SW 1271 (cell line): ENCODE measurements at regions not wholly inside any gene's neighbourhood (a gene's known extent, or its start where the extent isn't known, plus 50 kb on each side); places are given as distances from the start of the nearest gene placed in this dataset.
"Not testable (repeated sequence)": the region's sequence is repeated elsewhere in the genome, so short reads cannot be mapped to it uniquely, and the experiment has no call there.

Experiments
- DNase-seq, 2 experiments: peaks; one replicate each; lab custom pipeline; 2025; lab: John Stamatoyannopoulos, UW

DNA sequence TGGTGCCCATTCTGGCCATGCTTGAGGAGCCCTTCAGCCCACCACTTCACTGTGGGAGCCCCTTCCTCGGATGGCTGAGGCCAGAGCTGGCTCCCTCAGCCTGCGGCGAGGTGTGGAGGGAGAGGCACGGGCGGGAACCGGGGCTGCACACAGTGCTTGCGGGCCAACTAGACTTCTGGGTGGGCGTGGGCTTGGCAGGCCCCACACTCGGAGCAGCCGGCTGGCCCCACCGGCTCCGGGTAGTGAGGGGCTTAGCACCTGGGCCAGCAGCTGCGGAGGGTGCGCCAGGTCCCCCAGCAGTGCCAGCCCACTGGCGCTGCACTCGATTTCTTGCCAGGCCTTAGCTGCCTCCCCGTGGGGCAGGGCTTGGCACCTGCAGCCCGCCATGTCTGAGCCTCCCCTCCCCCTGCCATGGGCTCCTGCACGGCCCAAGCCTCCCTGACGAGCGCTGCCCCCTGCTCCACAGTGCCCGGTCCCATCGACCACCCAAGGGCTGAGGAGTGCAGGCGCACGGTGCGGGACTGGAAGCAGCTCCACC, 554.2 kb downstream of the GABRG2 start:
- DNase-seq = not testable (repeated sequence)

DNA sequence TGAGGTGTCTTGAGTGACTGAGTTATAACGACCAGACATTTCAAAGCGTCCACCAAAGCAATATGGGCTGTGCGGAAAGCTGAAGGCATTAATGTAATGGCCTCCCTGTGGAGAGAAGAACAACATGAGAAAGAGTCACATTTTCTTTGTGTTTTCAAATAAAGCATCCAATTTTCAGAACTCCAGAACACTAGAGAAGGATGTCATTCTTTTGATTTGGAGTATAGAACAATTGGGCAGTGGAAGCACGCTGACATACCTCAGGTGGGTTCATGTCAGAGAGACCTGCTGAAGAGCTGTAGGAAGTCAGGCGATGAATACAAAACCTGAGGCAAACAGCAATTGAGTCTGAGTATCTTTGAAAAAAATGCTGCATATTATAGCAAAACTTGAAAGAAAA, 556.5 kb downstream of the GABRG2 start:
- DNase-seq = no peak

DNA sequence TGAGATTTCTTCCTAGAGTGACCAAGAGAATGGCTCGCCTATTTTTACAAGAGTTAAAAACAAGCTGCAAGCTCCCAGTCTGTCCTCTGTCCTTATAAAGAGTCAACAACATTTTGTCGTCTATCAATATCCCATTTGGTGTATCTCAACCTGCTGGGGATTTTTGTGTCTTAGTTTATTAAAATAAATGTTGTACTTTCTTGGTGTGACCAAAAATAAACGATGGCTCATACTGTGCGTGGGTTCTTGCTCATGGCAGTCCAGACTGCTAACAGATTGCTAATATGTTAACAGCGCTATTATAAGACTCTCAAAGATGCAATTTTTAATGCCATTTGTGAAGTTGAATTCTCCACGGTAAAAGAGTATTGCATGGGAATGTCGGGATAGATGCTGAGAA, 569.9 kb downstream of the GABRG2 start:
- DNase-seq = no peak

DNA sequence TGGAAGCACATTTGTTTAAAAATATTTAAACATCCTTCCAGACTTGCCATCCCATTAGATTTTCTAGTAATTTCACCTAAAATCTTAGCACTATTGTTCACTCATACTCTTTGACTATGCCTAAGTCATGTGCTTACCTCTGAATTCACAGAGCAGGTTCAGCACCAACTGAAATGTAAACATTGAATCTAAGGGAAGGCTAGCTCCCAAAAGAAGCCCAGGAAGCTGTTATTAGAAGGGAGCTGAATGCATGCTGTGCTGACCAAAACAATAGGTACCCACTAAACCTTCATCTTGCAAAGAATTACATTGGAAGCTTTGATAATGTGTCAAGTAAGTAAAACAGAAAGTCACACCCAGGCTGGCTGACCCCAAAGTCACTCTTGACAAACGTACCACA, 571.3 kb downstream of the GABRG2 start:
- no peak for DNase-seq

DNA sequence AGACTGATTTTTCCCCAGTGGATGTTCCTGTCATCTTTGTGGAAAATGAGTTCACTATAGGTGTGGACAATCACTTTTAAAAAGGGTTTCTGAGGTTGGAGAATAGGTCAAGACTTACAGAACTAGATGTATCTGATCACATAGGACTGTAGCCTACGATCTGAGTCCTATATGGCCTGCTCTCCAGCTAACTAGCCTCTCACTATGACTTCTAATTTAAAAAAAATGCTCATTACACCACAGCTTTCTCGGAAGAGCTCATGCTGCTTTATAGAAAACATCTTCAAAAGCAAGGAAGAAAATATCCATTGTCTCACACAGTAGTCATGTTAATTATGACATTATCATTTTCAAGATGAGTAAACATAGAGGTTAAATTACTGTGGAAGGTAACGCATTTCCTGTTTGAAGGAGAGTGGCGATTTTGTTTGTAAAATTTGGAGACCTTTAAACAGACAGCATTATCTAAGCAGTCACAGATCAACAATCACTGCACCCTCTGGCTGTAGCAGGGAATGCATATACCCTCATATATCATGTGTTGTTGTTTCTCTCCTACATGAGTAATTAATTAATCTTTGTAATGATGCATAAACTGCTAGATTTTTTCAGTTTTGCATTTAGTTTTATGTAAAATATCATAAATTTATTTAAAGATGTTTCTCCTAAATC, 573.7 kb downstream of the GABRG2 start:
- DNase-seq = no peak

DNA sequence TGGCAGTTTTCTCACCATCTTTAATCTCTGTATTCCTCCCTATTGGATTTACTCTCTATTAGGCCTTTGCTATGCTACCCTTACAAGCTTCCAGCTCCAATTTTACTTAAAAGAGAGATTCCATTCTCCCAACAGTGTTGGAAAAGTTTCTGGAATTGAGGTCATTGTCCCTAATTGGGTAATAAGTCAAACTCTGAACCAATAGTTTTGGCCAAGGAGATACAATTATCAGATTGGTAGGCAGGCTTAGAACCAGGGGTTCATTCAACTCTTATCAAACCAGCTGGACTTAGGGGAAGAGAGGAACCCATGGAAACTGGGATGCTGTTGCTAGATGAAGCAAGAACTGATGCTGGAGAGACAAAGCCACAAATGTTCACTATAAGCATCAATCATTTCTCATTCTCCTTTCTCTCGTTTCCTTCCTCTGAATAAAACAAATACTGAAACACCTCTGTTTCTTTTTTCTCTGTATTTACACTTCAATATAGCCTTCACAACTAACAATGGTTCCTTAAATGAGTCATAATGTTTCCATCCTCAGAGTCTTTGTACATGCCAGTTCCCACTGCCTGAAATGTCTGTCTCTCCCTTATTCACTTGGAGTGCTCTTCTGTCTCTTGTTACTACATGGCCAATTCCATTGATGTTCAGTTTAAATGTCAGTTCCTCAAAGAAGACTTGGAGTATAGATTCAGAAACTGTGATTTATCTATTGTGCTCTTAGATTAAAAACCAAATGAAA, 587.3 kb downstream of the GABRG2 start:
- no peak for DNase-seq

DNA sequence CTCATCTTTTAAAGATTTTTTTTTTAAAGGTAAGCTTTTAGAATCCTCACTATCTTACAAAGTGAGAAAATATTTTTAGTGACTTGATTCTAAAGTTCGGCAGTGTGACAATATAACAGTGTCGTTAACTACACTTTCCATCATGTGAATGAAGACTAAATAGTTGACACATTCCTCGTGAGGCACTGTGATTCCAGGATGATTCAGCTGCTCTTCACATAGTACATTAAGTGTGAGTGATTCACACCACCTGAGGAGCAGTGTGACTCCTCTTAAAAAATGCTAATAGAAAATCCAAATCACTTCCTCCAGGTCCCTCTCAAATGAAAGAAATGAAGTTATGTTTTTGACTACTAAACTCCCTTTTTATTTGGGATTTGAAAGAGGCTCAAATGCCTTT, 589.5 kb downstream of the GABRG2 start:
- DNase-seq = no peak

DNA sequence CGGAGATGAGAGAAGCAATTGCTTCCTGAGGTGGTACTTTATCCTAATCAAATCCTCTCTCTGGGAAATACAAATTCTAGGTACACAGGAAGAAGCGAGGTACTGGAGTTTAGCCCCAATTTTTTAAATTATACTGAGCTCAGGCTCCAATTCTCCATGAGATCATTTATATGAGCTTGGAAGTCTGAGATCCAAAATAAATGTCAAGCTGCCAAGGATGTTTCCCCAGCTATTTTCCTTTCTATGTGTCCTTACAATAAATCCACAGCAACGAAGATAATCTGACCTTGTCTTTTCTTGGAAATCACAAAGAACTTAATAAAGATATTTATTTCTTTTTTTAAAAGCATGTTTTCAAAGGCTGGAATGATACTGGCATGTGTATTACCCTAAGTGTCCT, 597.3 kb downstream of the GABRG2 start:
- DNase-seq = no peak

DNA sequence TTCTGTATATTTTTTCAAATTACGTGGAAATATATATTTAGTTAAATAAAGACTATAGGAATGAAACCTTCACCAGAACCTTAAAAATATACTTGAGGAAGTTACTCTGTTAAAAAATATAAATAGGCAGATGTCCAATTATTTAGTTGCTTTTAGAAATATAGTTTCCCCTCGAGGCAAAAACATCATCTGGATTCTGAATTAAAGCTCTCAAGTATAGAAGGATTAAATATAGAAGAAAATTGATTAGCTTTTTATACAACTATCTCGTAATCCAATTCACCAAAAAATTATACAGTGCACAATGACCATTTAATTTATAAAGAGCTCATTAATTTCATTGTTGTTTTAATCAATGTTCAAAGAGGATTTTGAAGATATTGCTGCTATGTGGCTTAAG, 601.4 kb downstream of the GABRG2 start:
- DNase-seq = no peak

DNA sequence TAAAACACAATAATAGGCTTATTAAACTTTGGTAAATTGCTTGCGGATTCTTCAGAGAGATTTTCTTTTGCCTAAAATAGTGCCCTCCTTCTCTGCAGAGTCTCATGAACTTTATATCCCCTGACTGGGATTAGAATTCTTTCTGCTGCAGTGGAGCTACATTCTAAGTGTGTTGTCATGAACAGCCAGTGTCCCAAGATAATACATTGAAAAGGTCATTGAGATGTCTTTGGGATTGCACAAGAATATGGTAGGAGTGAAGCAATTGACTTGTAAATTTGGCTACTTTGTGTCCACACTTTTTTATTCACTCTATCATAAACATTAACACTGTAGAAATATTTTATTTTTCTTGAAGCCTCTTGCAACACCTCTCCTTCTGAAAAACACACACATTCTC, 604.5 kb downstream of the GABRG2 start:
- DNase-seq = no peak

DNA sequence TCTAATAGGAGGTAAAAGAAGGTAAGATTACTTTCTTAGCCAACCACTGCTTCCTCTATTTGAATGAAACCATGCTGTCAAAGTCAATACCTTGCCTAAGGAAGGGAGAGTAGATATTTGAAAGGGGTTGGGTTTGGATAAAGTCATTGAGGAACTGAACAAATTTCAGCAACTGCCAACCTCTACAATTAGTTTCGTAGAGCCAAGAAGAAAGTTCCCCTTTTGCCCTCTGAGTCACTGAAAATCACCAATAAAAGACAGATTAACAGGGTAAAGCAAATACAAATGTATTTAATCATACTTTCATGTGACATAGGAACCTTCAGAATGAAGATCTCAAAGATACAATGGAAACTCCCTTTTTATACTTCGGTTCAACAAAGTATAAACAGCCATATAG, 615.7 kb downstream of the GABRG2 start:
- DNase-seq = no peak

DNA sequence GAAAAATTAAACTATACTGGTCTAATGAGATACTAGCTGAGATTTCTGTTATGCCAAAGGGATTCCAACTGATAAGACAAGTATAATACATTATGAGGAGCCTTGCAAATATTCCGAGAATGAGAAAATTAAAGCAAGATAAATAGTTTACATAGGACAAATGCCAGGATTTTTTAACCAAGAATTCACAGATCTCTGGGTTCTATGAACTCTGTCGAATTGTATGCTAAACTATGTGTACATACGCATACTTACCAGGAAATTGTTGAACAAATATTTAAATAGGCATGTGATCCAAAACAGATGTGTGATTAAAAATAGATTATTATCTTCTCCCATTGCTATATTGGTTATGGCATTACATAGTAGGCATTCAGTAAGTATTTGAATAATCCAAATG, 616.6 kb downstream of the GABRG2 start:
- DNase-seq = no peak

DNA sequence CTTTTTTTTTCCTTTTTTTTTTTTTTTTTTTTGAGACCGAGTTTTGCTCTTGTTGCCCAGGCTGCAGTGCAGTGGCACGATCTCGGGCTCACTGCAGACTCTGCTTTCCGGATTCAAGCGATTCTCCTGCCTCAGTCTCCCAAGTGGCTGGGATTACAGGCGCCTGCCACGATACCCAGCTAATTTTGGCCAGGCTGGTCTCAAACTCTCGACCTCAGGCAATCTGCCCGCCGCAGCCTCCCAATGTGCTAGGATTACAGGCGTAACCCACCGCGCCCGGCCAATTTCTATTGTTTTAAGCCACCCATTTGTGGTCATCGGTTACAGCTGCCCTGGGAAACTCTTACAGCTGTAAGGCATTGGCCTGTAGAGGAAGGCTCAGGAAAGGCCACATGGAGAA, 617.7 kb downstream of the GABRG2 start:
- no peak for DNase-seq

DNA sequence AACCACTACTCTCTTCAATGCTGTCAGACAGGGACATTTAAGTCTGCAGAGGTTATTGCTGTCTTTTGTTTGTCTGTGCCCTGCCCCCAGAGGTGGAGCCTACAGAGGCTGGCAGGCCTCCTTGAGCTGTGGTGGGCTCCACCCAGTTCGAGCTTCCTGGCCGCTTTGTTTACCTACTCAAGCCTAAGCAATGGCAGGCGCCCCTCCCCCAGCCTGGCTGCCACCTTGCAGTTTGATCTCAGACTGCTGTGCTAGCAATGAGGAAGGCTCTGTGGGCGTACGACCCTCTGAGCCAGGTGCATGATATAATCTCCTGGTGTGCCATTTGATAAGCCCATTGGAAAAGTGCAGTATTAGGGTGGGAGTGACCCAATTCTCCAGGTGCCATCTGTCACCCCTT, 628.7 kb downstream of the GABRG2 start:
- DNase-seq = not testable (repeated sequence)

DNA sequence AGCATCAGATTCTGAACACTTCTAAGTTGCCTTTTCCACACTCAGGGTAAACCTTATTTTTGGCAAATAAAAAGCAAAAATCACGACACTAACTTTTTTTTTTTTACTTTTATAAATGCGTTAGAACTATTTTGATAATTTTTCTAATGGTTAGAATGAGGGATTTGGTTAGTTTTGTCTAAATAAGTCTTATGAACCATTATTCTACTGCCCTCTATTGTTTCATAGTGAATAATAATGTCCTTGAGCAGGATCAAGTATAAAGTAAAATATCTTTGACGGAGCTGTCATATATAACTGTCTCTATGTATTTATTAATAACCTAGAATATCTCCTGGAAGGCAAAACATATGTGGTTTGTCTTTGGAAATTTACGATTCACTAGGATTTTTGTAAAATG, 631.8 kb downstream of the GABRG2 start:
- DNase-seq = no peak

DNA sequence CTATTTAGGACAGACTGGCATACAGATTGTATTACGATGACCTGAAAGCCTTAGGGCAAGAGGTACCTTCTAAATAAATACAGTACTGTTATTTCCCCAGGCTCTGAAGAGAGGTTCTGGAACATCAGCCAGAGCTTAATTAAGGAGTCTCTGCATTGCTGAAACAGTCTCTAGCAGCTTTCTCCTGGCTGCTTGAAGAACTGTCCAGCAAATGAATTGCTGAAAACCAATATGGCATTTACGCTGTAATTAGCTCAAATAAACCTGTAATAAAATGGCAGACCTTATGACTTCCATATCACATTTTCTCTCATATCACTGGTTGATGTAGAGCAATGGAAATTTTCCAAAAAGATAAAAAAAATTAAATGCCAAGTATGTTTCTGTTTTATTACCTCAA, 636.3 kb downstream of the GABRG2 start:
- no peak for DNase-seq

DNA sequence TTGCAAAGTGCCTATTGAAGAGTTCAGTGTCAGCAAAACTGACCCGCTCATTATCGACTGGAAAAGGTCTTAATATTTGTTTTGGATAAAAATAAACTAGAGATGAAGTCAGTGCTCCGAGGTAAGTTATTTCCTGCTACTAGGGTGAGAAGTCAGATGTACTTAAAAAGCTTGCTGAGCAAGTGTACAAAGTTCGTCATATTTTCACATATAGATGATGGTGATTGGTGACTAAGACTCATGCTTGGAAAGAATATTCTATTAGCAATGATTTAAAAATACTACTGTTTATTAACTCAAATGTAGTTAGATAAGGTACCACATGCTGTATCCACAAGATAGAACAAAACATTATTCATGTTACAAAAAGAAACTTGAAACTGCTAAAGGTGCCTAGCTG, 643.7 kb downstream of the GABRG2 start:
- DNase-seq = no peak

DNA sequence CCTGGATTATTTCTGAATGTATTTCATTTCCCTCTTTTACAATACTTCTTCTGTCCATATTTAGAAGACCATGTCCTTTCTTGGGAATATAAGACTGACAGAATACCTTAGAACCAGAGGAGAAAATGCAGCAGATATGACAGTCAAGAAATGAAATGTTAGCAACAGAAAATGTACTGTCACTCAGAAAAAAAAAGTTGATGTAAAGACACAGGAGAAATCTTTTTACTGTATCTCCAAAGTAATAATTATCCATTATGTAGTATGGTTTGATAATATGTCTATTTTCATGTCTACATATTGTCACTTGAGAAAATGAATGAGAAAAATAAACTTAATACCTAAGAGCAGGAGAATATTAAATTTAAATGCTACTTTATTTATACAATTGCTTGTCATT, 652.1 kb downstream of the GABRG2 start:
- DNase-seq = no peak

DNA sequence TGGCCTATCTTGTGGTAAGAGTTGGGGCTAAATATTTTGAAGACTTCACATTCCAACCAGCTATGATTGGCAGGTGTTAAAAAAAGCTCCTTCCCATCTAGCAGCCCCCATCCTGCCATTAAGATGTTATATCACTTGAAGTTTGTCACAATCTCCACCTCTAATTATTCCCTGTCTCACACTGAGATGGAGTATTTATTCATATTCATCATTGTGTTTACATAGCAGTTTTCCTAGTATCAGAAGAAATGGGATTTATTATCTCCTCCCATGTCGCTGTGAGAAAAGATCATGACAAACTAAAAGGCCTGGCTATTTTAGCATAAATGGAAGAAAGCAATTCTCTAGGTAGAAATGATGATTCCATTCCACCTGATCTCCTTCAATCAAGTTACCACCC, 653.6 kb downstream of the GABRG2 start:
- no peak for DNase-seq

DNA sequence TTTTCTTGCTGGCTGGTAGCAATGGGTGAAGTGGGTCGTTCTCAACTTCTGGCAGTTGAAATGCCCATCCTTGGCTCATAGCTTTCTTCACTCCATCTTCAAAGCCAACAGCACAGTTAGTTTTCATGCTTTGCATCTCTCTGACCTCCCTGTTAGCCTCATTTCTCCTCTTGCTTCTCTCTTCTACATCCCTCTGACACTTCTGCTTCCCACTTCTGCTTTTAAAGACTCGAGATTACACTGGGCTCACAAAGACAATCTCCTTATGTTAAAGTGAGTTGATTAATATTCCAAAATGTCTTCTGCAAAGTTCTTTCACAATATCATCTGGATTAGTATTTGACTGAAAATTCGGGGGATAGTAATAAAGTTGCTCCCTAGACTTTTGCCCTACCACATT, 684.8 kb upstream of the CCNG1 start:
- no peak for DNase-seq

DNA sequence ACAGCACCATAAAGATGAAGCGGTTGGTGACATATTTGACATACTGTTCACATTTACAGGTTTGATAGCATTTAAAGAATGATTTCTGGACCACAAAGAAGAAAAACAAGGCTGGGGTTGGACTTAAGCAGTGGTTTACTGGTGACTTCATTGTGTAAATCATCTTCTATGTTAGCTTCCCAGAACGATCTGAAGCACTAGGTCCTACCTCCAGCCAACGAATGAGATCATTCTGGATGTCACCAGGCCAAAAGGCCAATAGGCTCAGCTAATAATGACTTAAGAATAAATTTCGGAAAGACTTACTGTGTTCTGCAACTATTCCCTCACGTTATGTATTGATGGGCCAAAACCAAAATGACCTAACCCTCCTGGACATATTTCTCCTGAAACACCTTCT, 675.3 kb upstream of the CCNG1 start:
- no peak for DNase-seq

DNA sequence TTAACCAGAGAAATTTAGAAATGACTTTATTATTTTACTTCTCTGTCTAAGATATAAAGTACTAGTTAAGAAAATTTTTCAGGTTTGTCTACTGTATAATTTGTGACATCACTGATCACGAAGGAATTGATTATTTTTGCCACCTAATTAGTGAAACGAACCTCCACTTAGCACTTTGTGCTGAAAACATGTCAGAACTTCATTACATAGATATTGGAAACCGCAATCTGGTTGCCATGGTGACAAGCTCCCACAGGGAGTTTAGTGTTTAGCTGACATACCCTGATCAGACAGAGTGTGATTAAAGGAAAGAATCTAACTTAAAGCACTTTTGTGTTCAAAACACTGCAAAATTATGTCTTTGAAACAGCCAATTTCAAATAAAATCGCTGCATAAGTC, 668.4 kb upstream of the CCNG1 start:
- no peak for DNase-seq

DNA sequence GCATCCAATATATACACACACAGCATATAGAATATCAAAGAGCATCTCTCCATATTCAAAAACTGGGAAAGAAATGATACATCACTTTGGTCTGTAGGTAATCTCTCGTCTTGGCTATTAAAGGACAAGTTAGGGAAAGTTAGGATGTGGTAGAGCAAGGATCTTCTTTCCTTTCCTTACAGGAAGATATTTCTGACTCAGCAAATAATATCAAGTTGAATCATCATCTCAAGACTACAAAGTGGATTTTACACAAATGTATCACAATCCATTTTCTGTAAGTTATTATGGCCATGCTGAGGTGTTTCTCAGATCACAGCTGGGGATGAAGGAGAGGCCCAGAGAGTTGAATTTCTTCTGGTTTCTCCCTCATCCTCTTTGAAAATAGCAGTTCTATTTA, 651.7 kb upstream of the CCNG1 start:
- DNase-seq = no peak

DNA sequence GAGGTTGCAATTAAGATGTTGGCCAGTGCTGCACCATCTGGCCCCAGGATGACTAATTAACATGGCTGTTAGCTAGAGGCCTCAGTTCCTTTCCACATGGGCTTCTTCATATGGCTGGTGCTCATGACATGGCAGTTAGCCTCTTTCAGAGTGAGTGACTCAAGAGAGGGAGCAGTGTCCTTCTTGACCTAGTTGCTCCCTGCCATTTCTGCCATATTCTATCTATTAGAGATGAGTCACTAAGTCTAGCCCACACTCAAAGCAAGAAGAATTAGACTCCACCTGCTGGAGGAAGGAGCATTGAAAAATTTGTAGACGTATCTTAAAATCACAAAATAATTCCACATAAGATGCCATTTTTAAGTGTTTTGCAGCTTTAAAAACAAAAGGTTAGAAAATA, 651.2 kb upstream of the CCNG1 start:
- no peak for DNase-seq
